Calu3 (cell line): ENCODE measurements at regions not wholly inside any gene's neighbourhood (a gene's known extent, or its start where the extent isn't known, plus 50 kb on each side); places are given as distances from the start of the nearest gene placed in this dataset.

Source experiments
- BruUV-seq: library from RNA; stranded (reverse); fragments of 400-500 nt; replicated peaks from 2 replicates; lab custom pipeline; 2021; lab: Mats Ljungman, UMichigan
- CTCF ChIA-PET: fragments of 300-600 bp; sonication (Branson Sonifier 250); formaldehyde crosslinking; loops from one replicate; lab custom pipeline; 2022; ENCODE audit warnings: antibody characterized with exemption; lab: Charles Lee
- DNase-seq: peaks from one replicate; pipeline ENCODE4 v3.0.0; 2022
- H3K27ac Mint-ChIP-seq: one replicate; pipeline ENCODE4 v1.8.0; 2022; ENCODE audit warnings: mixed read lengths; ENCODE audit not compliant: unreplicated experiment
- H3K27me3 Mint-ChIP-seq: one replicate; pipeline ENCODE4 v1.8.0; 2022; ENCODE audit warnings: mixed read lengths; ENCODE audit not compliant: unreplicated experiment
- H3K36me3 Mint-ChIP-seq: one replicate; pipeline ENCODE4 v1.8.0; 2022; ENCODE audit warnings: mild to moderate bottlenecking, moderate library complexity, mixed read lengths; ENCODE audit not compliant: insufficient read depth, unreplicated experiment
- H3K4me1 Mint-ChIP-seq: one replicate; pipeline ENCODE4 v1.8.0; 2022; ENCODE audit warnings: mild to moderate bottlenecking, low read depth, mixed read lengths; ENCODE audit not compliant: unreplicated experiment
- H3K4me3 Mint-ChIP-seq: one replicate; pipeline ENCODE4 v1.8.0; 2022; ENCODE audit warnings: mild to moderate bottlenecking, low read depth, moderate library complexity, mixed read lengths; ENCODE audit not compliant: unreplicated experiment
- H3K9me3 Mint-ChIP-seq: one replicate; pipeline ENCODE4 v1.8.0; 2022; ENCODE audit warnings: low read depth, mixed read lengths; ENCODE audit not compliant: unreplicated experiment
- intact Hi-C: fragments of 100-400 bp; cut with micrococcal nuclease; formaldehyde crosslinking; loops from one replicate; pipeline ENCODE4 v1.10.0; 2022; ENCODE audit not compliant: unreplicated experiment
- TF ChIP-seq, protein P1 (sequence below): fragments of 200-600 bp; IDR thresholded peaks from one replicate; pipeline ENCODE4 v1.8.0; 2022; ENCODE audit warnings: antibody characterized with exemption; ENCODE audit not compliant: unreplicated experiment

DNA sequence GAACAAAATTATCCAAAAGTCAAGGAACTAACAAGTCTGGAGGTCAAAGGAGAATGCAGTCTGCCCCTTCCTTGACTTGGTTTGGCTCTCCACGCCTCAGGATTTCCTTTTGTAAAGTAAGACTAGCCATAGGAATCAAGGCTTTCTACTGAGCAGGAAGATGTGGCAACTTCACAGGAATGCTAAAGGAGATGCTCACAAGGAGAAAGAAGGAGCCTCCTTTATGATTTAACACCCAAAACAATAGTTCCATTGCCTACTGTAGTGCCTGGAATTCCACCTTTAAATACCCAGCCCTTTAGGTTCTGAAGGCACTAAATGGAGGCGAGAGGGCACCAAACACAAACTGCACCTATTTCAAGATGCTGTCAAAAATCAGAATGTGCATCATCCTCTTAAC, 176.3 kb upstream of the NFIA start:
- no peaks in the 10 kb centered on the region for H3K9me3 Mint-ChIP-seq
- CTCF ChIA-PET: no interaction called here
- DNase-seq: no peak
- TF ChIP-seq, protein P1, sequence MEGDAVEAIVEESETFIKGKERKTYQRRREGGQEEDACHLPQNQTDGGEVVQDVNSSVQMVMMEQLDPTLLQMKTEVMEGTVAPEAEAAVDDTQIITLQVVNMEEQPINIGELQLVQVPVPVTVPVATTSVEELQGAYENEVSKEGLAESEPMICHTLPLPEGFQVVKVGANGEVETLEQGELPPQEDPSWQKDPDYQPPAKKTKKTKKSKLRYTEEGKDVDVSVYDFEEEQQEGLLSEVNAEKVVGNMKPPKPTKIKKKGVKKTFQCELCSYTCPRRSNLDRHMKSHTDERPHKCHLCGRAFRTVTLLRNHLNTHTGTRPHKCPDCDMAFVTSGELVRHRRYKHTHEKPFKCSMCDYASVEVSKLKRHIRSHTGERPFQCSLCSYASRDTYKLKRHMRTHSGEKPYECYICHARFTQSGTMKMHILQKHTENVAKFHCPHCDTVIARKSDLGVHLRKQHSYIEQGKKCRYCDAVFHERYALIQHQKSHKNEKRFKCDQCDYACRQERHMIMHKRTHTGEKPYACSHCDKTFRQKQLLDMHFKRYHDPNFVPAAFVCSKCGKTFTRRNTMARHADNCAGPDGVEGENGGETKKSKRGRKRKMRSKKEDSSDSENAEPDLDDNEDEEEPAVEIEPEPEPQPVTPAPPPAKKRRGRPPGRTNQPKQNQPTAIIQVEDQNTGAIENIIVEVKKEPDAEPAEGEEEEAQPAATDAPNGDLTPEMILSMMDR: no peak
- intact Hi-C loops: no loop called here
- H3K27me3 Mint-ChIP-seq: no peaks in the 10 kb centered on the region
- BruUV-seq: no TSS peak
- H3K4me1 Mint-ChIP-seq: peaks cover 16% of the 10 kb centered on the region
- H3K27ac Mint-ChIP-seq: no peak overlapping the region
- H3K36me3 Mint-ChIP-seq: no peaks in the 10 kb centered on the region
- no peak overlapping the region for H3K4me3 Mint-ChIP-seq

GRCh38 chr1:60904099-60904851, 178.1 kb upstream of the NFIA start:
- CTCF ChIA-PET: no interaction called here
- Mint-ChIP-seq H3K9me3 (no peaks in the 10 kb centered on the region), H3K27me3 (no peaks in the 10 kb centered on the region), H3K4me1 (peaks cover 16% of the 10 kb centered on the region), H3K36me3 (no peaks in the 10 kb centered on the region), H3K4me3 (no peak overlapping the region), H3K27ac (no peak overlapping the region)
- BruUV-seq: no TSS peak
- intact Hi-C loops: no loop called here
- DNase-seq: no peak
- TF ChIP-seq, protein P1: no peak

- H3K27me3 Mint-ChIP-seq: no peaks in the 10 kb centered on the region
- H3K9me3 Mint-ChIP-seq: no peaks in the 10 kb centered on the region
- H3K36me3 Mint-ChIP-seq: no peaks in the 10 kb centered on the region
- intact Hi-C loops: no loop called here
- no peak overlapping the region for H3K4me3 Mint-ChIP-seq
- no peak overlapping the region for H3K27ac Mint-ChIP-seq
- H3K4me1 Mint-ChIP-seq: peaks cover 17% of the 10 kb centered on the region
- BruUV-seq: no TSS peak
- CTCF ChIA-PET: no interaction called here
- no peak for DNase-seq
- TF ChIP-seq, protein P1: no peak
Observed at GRCh38 chr1:60903591-60903990, 178.8 kb upstream of the NFIA start.

DNA sequence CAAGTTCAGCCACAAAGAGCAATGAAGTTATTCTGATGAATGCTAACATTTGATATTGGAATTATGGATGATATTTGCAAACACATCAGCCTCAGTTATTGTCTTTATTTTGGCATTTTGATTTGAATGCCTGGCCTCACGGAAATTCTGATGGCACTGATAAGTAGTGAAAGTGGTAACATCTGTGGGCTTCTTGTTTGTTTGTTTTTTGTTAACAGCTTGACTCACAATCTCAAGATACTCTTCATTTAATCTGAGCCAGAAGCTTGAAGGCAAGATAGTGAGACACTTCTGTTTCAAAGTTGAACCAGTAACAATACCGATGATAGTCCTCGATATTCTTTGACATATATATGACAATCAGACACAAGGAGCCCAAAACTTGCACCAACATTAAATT, 182.9 kb upstream of the NFIA start:
- no TSS peak for BruUV-seq
- no peak overlapping the region for H3K27ac Mint-ChIP-seq
- no peak for DNase-seq
- intact Hi-C loops: no loop called here
- no peaks in the 10 kb centered on the region for H3K36me3 Mint-ChIP-seq
- no peaks in the 10 kb centered on the region for H3K27me3 Mint-ChIP-seq
- TF ChIP-seq, protein P1: no peak
- no peaks in the 10 kb centered on the region for H3K9me3 Mint-ChIP-seq
- peaks cover 8% of the 10 kb centered on the region for H3K4me1 Mint-ChIP-seq
- H3K4me3 Mint-ChIP-seq: no peak overlapping the region
- CTCF ChIA-PET: no interaction called here
